Gastroesophageal sphincter (tissue), 3 donors: ENCODE measurements at regions not wholly inside any gene's neighbourhood (a gene's known extent, or its start where the extent isn't known, plus 50 kb on each side); places are given as distances from the start of the nearest gene placed in this dataset.

Experiments used
- CTCF ChIP-seq, 4 experiments: fragments of 200-600 bp in 2 of 4; fragments of 450-650 bp in 2 of 4; sonication (generic) in 1 of 4; IDR thresholded peaks; one replicate each; pipeline ENCODE4 v1.5.1; 2017 to 2019; ENCODE audit warnings: antibody characterized with exemption in 4 of 4, mild to moderate bottlenecking in 2 of 4, moderate library complexity in 2 of 4
- POLR2A ChIP-seq, 2 donors: fragments of 450-650 bp; IDR thresholded peaks; one replicate each; pipeline ENCODE4 v1.6.1; 2017; ENCODE audit warnings: antibody characterized with exemption in 2 of 2, mild to moderate bottlenecking in 2 of 2, moderate library complexity in 1 of 2
- POLR2AphosphoS5 ChIP-seq: sonication (generic); formaldehyde crosslinking; IDR thresholded peaks from one replicate; pipeline ENCODE4 v1.6.1; 2017; ENCODE audit warnings: antibody characterized with exemption

GRCh38 chr12:95386051-95386450 lies 87.9 kb upstream of the METAP2 start:
- TF ChIP-seq POLR2A (IDR thresholded peaks at IDR 0.05) (no peak), CTCF (IDR thresholded peaks at IDR 0.05) (no peak), POLR2AphosphoS5 (no peak)
